NCI-H446 treated with DMSO at 0.1 percent for 48 hours (cell line): ENCODE measurements at regions not wholly inside any gene's neighbourhood (a gene's known extent, or its start where the extent isn't known, plus 50 kb on each side); places are given as distances from the start of the nearest gene placed in this dataset.
"Not testable (repeated sequence)": the region's sequence is repeated elsewhere in the genome, so short reads cannot be mapped to it uniquely, and the experiment has no call there.

ENCODE experiments used
- DNase-seq: peaks from one replicate; lab custom pipeline; 2025; lab: John Stamatoyannopoulos, UW

GRCh38 chr1:177891809-177892208 is 78.0 kb downstream of the SEC16B start:
- no peak for DNase-seq

GRCh38 chr1:177890479-177890878 is 79.4 kb downstream of the SEC16B start:
- DNase-seq = no peak

GRCh38 chr1:177884479-177885021 is 85.3 kb downstream of the SEC16B start:
- no peak for DNase-seq

- DNase-seq = no peak
Measured at GRCh38 chr1:177883581-177883980, 86.3 kb downstream of the SEC16B start.

- DNase-seq = no peak
Measured at GRCh38 chr1:177880339-177880891, 89.4 kb downstream of the SEC16B start.

GRCh38 chr1:177877086-177877485 is 92.8 kb downstream of the SEC16B start:
- no peak for DNase-seq

GRCh38 chr1:177873238-177873637 is 96.6 kb downstream of the SEC16B start:
- DNase-seq = no peak

- no peak for DNase-seq
Measured at GRCh38 chr1:177872308-177872900, 97.5 kb downstream of the SEC16B start.

GRCh38 chr1:177871613-177872307 is 98.1 kb downstream of the SEC16B start:
- DNase-seq = no peak

- no peak for DNase-seq
Measured at GRCh38 chr1:177869586-177869985, 100.3 kb downstream of the SEC16B start.

- DNase-seq = not testable (repeated sequence)
Measured at GRCh38 chr1:177869011-177869410, 100.8 kb downstream of the SEC16B start.

- no peak for DNase-seq
Measured at GRCh38 chr1:177865807-177866206, 104.1 kb downstream of the SEC16B start.

- no peak for DNase-seq
Measured at GRCh38 chr1:177864538-177865305, 105.1 kb downstream of the SEC16B start.

GRCh38 chr1:177863796-177864195 is 106.1 kb downstream of the SEC16B start:
- DNase-seq = no peak

GRCh38 chr1:177862916-177863315 is 106.9 kb downstream of the SEC16B start:
- DNase-seq = no peak

GRCh38 chr1:177859572-177859971 is 110.3 kb downstream of the SEC16B start:
- DNase-seq = no peak

GRCh38 chr1:177858332-177858821 is 111.5 kb downstream of the SEC16B start:
- no peak for DNase-seq

GRCh38 chr1:177857285-177857684 is 112.6 kb downstream of the SEC16B start:
- no peak for DNase-seq

GRCh38 chr1:177854951-177855350 is 114.9 kb downstream of the SEC16B start:
- no peak for DNase-seq

GRCh38 chr1:177849579-177850290 is 120.1 kb downstream of the SEC16B start:
- no peak for DNase-seq

- no peak for DNase-seq
Measured at GRCh38 chr1:177849130-177849529, 120.7 kb downstream of the SEC16B start.

GRCh38 chr1:177848577-177848976 is 121.3 kb downstream of the SEC16B start:
- no peak for DNase-seq
